HUES6 (cell line): ENCODE measurements at regions not wholly inside any gene's neighbourhood (a gene's known extent, or its start where the extent isn't known, plus 50 kb on each side); places are given as distances from the start of the nearest gene placed in this dataset.

Source experiments
- H3K27ac ChIP-seq: 2 replicates; pipeline ENCODE4 v1.7.0; 2013; ENCODE audit warnings: low read depth, mild to moderate bottlenecking, low read length, inconsistent platforms
- H3K27me3 ChIP-seq: 2 replicates; pipeline ENCODE4 v1.6.1; 2013; ENCODE audit warnings: low read length; ENCODE audit not compliant: control insufficient read depth, insufficient read depth
- H3K36me3 ChIP-seq: 2 replicates; pipeline ENCODE4 v1.6.1; 2013; ENCODE audit warnings: low read length; ENCODE audit not compliant: control insufficient read depth, insufficient read depth
- H3K4me1 ChIP-seq: 2 replicates; pipeline ENCODE4 v1.6.1; 2013; ENCODE audit warnings: low read length; ENCODE audit not compliant: control insufficient read depth, insufficient read depth
- H3K4me3 ChIP-seq: 2 replicates; pipeline ENCODE4 v1.5.1; 2013; ENCODE audit warnings: low read depth, low read length
- H3K9ac ChIP-seq: one replicate; pipeline ENCODE4 v1.6.1; 2013; ENCODE audit warnings: mild to moderate bottlenecking, low read length
- H3K9me3 ChIP-seq: 2 replicates; pipeline ENCODE4 v1.6.1; 2013; ENCODE audit warnings: low read depth, low read length; ENCODE audit not compliant: control insufficient read depth, insufficient read depth

DNA sequence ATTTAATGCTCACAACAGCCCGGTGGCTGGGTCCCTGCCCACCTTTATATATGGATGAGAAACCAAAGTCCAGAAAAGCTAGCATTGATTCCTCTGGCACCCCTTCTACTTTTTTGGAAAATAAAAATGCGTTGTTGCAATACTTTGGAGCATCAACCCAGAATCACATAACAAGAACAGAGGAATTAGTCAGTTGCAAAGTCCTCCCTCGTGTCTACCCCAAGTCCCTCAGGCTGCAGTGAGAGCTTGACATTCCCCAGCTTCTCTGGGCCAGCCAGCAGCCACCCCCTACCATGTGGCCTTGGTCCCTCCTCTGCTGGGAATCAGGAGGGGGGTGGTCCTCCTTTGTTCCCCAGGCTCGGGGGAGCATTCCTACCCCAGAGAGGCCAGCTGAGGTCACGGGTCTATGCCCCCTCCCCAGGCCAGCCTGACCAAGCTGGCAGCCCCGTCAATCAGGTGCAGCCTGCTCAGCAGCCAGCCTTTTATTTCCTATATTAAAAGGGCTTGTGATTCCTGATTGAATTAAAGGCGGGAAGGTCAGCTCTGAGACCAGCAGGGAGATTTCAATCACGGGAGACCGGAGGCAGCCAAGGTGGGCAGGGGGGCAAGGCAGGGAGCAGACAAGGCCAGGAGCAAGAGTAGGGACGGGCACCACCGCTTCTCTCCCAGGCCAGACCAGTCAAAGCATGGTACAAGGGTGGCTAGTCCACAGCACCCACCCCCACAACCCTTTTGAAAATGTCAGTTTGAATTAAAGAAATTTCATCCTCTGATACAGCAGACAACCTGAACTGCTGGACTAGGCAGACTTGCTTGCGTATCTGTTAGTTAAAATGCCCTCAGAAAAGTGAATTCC, 158.9 kb downstream of the MRPL14 start:
- H3K27ac ChIP-seq: no peak overlapping the region
- H3K27me3 ChIP-seq: no peaks in the 10 kb centered on the region
- no peaks in the 10 kb centered on the region for H3K9me3 ChIP-seq
- H3K36me3 ChIP-seq: no peaks in the 10 kb centered on the region
- peaks cover 20% of the 10 kb centered on the region for H3K4me1 ChIP-seq
- no peak overlapping the region for H3K4me3 ChIP-seq
- H3K9ac ChIP-seq: no peak overlapping the region

DNA sequence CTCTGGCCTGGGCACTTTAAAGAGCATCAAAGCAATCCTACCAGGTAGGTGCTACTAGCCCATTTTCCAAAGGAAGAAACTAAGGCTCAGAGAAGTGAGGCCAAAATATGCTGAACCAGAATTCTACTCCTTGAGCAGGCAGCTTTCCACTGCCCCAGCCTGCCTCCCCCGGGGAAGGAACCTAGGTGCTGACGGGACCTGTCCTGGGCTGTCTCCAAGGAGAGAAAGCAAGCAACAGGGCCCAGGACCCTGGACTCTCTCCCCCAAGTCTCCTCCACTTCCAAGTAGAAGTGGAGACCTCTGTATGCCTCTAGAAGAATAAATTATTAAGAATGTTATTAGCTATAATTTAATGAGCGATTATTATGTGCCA, 159.5 kb downstream of the MRPL14 start:
- Histone ChIP-seq H3K9me3 (no peaks in the 10 kb centered on the region), H3K4me1 (peaks cover 20% of the 10 kb centered on the region), H3K4me3 (no peak overlapping the region), H3K9ac (no peak overlapping the region), H3K27me3 (no peaks in the 10 kb centered on the region), H3K36me3 (no peaks in the 10 kb centered on the region), H3K27ac (no peak overlapping the region)

- H3K27me3 ChIP-seq: no peaks in the 10 kb centered on the region
- no peak overlapping the region for H3K27ac ChIP-seq
- H3K4me1 ChIP-seq: peaks cover 20% of the 10 kb centered on the region
- no peaks in the 10 kb centered on the region for H3K9me3 ChIP-seq
- H3K4me3 ChIP-seq: no peak overlapping the region
- H3K36me3 ChIP-seq: no peaks in the 10 kb centered on the region
- no peak overlapping the region for H3K9ac ChIP-seq
Observed at GRCh38 chr6:43966853-43967718, 160.2 kb downstream of the MRPL14 start.

DNA sequence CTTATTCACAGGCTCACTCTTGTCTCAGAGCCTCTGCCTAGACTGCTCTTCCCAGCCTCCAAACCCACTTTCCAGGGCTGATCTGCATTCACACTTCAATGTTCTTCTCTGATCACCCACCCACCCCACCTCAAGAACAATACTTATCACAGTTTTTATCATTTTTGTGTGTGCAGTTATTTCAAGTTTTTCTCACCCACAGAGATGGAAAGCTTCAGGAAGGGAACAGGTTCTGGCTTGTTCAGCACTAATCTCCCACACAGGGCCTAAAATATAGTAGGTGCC, 160.9 kb downstream of the MRPL14 start:
- no peaks in the 10 kb centered on the region for H3K27me3 ChIP-seq
- no peaks in the 10 kb centered on the region for H3K36me3 ChIP-seq
- H3K9ac ChIP-seq: no peak overlapping the region
- H3K27ac ChIP-seq: no peak overlapping the region
- H3K9me3 ChIP-seq: no peaks in the 10 kb centered on the region
- peaks cover 16% of the 10 kb centered on the region for H3K4me1 ChIP-seq
- H3K4me3 ChIP-seq: no peak overlapping the region

DNA sequence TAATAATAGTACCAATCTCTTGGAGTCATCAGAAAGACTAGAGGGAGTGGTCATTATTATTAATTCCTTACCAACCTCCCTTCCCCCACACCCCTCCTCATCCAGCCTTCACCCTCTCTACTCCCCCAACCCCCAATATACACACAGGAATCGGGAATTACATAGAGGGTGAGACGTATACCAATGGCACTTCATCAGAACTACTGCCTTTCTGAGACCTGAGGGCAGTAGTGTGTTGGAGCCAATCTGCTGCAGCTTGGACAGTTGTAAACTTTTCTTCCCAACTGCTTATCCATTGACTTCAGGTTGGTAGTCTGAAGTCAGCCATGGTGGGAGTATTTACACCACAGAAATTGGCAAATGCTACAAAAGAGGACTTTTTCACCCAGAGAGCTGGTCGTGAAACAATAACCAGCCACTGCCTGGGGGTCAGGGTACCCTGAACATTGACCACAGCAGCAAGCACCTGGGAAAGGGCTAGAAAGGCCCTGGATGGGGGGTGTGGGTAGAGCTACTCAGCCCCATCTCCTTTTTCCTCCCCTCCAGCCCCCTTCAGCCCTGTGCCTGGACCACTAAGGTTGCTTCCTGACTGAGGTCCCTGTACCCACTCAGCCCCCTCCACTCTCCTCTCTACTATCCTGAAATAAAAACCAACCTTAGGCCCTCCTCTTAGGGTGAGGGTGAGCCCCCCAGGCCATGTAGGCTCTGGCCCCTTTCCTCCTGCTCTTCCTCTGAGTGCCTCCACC, 161.5 kb downstream of the MRPL14 start:
- H3K4me1 ChIP-seq: peaks cover 16% of the 10 kb centered on the region
- H3K9ac ChIP-seq: no peak overlapping the region
- no peak overlapping the region for H3K4me3 ChIP-seq
- H3K27ac ChIP-seq: no peak overlapping the region
- H3K27me3 ChIP-seq: no peaks in the 10 kb centered on the region
- H3K9me3 ChIP-seq: no peaks in the 10 kb centered on the region
- no peaks in the 10 kb centered on the region for H3K36me3 ChIP-seq

DNA sequence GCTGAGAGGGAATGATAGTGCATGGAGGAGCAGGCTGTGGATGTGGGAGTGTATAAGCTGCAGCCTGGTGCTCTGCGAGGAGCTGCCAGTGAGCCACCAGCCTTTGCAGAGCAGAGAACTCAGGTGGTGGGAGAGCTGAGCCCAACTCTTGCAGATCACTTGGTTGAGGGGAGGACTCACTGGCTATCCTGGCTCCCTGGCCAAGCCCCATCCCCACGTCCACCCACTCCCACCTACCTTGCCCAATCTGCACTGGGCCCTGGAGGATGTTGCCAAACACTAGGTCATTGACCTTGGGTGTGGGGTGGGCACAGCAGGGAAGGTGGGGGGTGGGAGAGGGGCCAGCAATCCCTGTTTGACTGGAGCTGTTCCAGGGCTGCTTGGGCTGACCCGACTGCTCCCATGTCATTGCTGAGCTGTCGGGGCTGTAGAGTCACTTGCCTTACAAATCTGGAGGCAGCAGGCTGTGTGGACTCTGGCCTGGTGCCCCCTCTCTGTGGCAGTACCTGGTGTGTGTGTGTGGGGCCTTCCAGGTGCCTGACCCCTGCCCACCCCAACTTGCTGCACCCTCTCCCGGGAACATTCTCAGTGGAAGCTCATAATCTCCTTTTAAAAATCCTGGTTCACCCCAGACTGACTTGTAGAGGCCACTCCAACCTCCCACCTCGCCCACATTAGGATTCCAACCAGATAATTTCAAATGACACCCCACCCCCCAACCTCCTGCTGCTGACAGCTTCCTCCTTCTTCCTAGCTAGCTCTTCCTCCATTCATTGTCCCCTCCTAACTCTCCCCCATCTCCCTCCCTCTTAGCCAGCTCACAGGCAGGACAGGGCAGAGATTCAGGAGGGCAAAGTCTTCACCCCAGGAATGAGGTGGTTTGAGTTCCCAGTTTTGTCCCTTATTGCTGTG, 162.3 kb downstream of the MRPL14 start:
- Histone ChIP-seq H3K4me3 (no peak overlapping the region), H3K27me3 (no peaks in the 10 kb centered on the region), H3K36me3 (no peaks in the 10 kb centered on the region), H3K9ac (no peak overlapping the region), H3K9me3 (no peaks in the 10 kb centered on the region), H3K27ac (no peak overlapping the region), H3K4me1 (peaks cover 16% of the 10 kb centered on the region)

DNA sequence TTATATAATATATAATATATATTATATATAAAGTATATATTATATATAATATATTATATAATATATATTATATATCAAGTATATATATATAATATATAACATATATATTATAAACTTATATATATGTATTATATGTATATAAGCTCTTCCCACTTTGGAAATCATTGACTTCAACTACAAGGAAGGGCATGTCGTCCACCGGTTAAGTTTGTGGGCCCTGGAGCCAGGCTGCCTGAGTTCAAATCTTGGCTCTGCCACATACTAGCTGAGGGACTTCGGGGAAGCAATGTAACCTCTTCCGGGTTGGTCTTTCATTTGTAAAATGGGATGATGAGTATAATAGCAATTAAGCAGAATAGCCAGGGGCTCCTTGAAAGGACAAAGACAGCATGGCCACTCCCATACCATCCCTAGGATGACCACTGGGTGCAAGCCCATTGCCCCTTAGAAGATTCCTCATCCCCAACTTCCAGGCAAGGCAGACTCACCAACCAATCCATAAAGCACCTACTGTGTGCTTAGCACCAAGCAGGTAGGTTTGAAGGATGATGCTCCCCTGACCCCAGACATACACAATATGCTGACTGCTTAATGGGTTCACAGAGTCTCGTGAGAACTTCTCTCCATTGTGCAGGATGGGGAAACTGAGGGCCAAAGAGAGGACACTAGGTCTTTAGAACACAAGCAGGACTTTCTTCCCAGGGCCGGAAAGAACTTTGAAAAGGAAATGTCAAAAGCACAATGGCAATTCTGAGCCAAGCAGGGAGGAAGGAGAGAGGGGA, 163.2 kb downstream of the MRPL14 start:
- Histone ChIP-seq H3K4me3 (no peak overlapping the region), H3K9me3 (no peaks in the 10 kb centered on the region), H3K9ac (no peak overlapping the region), H3K4me1 (peaks cover 16% of the 10 kb centered on the region), H3K36me3 (no peaks in the 10 kb centered on the region), H3K27ac (no peak overlapping the region), H3K27me3 (no peaks in the 10 kb centered on the region)

DNA sequence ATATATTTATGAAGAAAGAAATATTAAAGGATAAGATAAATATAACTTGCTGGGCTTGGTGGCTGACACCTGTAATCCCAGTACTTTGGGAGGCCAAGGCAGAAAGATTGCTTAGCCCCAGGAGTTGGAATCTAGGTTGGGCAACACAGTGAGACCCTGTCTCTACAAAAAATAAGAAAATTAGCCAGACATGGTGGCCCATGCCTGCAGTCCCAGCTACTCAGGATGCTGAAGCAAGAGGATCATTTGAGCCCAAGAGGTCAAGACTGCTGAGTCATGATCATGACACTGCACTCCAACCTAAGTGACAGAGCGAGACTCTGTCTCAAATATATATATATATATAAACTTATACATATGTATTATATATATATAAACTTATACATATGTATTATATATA, 164.0 kb downstream of the MRPL14 start:
- H3K9ac ChIP-seq: no peak overlapping the region
- H3K9me3 ChIP-seq: no peaks in the 10 kb centered on the region

DNA sequence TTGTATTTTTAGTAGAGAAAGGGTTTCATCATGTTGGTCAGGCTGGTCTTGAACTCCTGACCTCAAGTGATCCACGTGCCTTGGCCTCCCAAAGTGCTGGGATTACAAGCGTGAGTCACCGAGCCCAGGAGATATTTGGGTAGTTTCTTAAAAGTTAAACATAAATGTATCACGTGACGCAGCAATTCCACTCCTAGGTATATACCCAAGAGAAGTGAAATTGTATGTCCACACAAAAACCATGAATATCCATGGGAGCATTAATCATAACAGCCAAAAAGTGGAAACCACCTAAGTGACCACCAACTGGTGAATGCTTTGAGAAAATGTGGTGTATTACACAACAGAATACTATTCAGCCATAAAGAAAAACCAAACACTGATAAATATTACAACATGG, 164.8 kb downstream of the MRPL14 start:
- Histone ChIP-seq H3K4me1 (peaks cover 9% of the 10 kb centered on the region), H3K27ac (no peak overlapping the region), H3K4me3 (no peak overlapping the region), H3K9me3 (no peaks in the 10 kb centered on the region), H3K9ac (no peak overlapping the region), H3K27me3 (no peaks in the 10 kb centered on the region), H3K36me3 (no peaks in the 10 kb centered on the region)

More for the DNA sequence above, 164.0 kb downstream of the MRPL14 start:
- Histone ChIP-seq H3K27ac (no peak overlapping the region), H3K4me1 (peaks cover 11% of the 10 kb centered on the region), H3K27me3 (no peaks in the 10 kb centered on the region), H3K36me3 (no peaks in the 10 kb centered on the region), H3K4me3 (no peak overlapping the region)

DNA sequence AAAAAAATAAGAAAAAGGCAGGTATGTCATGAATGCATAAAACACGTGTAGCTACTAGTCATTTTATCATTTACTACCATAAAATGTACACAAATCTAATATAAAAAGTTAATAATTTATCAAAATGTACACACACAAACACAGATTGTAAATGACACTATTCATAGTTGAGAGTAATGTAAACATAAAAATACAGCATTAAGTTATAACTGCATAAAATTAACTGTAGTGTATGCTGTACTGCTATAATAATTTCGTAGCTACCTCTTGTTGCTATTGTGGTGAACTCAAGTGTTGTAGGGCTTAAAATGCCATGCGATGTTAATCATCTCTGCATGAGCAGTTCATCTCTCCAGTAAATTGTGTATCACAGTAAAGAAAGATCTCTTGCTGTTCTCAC, 170.0 kb downstream of the MRPL14 start:
- H3K27ac ChIP-seq: no peak overlapping the region
- no peak overlapping the region for H3K9ac ChIP-seq
- H3K27me3 ChIP-seq: no peaks in the 10 kb centered on the region
- no peak overlapping the region for H3K4me3 ChIP-seq
- H3K4me1 ChIP-seq: no peaks in the 10 kb centered on the region
- no peaks in the 10 kb centered on the region for H3K36me3 ChIP-seq
- H3K9me3 ChIP-seq: peaks cover 9% of the 10 kb centered on the region; the same call in 1 of the 2 replicates
